Tibial nerve (tissue), 4 donors: ENCODE measurements at regions not wholly inside any gene's neighbourhood (a gene's known extent, or its start where the extent isn't known, plus 50 kb on each side); places are given as distances from the start of the nearest gene placed in this dataset.

Experiments
- EP300 ChIP-seq, 2 donors: sonication (generic); formaldehyde crosslinking; IDR thresholded peaks; one replicate each; pipeline ENCODE4 v1.6.1; 2017; ENCODE audit warnings: antibody characterized with exemption in 2 of 2, mild to moderate bottlenecking in 1 of 2
- POLR2A ChIP-seq, 2 donors: fragments of 450-650 bp; IDR thresholded peaks; one replicate each; pipeline ENCODE4 v1.6.1; 2017; ENCODE audit warnings: antibody characterized with exemption in 2 of 2, mild to moderate bottlenecking in 2 of 2, moderate library complexity in 2 of 2
- TF ChIP-seq, protein P1 (sequence below), 5 experiments: fragments of 200-600 bp in 3 of 5; fragments of 450-650 bp in 2 of 5; sonication (generic) in 3 of 5; IDR thresholded peaks; one replicate each; pipeline ENCODE4 v1.5.1; 2016 to 2019; ENCODE audit warnings: antibody characterized with exemption in 5 of 5, mild to moderate bottlenecking in 3 of 5, moderate library complexity in 2 of 5

DNA sequence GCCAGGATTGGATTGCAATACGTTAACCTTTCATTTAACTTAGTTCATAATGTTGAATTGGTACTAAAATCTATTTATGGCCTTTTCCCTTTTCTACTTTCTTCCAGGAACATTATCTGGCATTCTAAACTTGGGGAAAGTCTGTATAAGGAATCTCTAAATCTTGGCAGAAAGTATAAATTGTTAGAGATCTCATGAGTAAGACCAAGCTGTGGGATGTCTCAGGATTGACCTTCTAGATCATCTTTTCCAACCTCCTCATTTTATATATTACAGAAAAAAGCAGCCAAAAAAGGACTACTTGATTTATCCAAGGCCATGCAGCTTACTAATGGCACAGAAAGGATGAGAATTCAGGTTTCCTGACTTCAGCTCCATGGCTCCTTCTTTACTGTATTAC lies 598.3 kb downstream of the INHBA start:
- TF ChIP-seq EP300 (IDR thresholded peaks at IDR 0.05) (no peak), POLR2A (IDR thresholded peaks at IDR 0.05) (no peak)
- TF ChIP-seq, protein P1, sequence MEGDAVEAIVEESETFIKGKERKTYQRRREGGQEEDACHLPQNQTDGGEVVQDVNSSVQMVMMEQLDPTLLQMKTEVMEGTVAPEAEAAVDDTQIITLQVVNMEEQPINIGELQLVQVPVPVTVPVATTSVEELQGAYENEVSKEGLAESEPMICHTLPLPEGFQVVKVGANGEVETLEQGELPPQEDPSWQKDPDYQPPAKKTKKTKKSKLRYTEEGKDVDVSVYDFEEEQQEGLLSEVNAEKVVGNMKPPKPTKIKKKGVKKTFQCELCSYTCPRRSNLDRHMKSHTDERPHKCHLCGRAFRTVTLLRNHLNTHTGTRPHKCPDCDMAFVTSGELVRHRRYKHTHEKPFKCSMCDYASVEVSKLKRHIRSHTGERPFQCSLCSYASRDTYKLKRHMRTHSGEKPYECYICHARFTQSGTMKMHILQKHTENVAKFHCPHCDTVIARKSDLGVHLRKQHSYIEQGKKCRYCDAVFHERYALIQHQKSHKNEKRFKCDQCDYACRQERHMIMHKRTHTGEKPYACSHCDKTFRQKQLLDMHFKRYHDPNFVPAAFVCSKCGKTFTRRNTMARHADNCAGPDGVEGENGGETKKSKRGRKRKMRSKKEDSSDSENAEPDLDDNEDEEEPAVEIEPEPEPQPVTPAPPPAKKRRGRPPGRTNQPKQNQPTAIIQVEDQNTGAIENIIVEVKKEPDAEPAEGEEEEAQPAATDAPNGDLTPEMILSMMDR (IDR thresholded peaks at IDR 0.05) = no peak
